ENCODE measurements at regions not wholly inside any gene's neighbourhood (a gene's known extent, or its start where the extent isn't known, plus 50 kb on each side); places are given as distances from the start of the nearest gene placed in this dataset.

DNA sequence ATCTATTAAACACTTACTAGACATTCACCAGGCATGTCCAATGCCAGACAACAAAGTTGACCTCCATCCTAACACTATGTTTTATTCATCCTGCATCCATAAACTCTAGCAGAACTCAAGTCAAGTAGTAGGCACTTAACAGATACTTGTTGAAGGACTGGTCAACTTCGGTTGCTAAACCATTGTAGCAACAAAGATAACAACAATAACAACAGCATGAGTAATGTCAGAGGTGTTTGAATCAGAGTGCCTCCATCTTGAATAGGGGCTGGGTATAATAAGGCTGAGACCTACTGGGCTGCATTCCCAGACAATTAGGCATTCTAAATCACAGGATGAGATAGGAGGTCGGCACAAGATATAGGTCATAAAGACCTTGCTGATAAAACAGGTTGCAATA lies 180.5 kb upstream of the ZNF462 start:
- TF ChIP-seq, protein P1, sequence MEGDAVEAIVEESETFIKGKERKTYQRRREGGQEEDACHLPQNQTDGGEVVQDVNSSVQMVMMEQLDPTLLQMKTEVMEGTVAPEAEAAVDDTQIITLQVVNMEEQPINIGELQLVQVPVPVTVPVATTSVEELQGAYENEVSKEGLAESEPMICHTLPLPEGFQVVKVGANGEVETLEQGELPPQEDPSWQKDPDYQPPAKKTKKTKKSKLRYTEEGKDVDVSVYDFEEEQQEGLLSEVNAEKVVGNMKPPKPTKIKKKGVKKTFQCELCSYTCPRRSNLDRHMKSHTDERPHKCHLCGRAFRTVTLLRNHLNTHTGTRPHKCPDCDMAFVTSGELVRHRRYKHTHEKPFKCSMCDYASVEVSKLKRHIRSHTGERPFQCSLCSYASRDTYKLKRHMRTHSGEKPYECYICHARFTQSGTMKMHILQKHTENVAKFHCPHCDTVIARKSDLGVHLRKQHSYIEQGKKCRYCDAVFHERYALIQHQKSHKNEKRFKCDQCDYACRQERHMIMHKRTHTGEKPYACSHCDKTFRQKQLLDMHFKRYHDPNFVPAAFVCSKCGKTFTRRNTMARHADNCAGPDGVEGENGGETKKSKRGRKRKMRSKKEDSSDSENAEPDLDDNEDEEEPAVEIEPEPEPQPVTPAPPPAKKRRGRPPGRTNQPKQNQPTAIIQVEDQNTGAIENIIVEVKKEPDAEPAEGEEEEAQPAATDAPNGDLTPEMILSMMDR (IDR thresholded peaks at IDR 0.05) = no peak
- TF ChIP-seq POLR2A (IDR thresholded peaks at IDR 0.05) = no peak
